K562 (cell line): ENCODE measurements at regions not wholly inside any gene's neighbourhood (a gene's known extent, or its start where the extent isn't known, plus 50 kb on each side); places are given as distances from the start of the nearest gene placed in this dataset.

Experiments used
- ATAC-seq: fragments of 200-7000 bp; cut with Tn5 transposase; 3 replicates; pipeline ENCODE4 v1.9.1; 2020; ENCODE audit warnings: moderate library complexity
- BruUV-seq: library from RNA; stranded (reverse); fragments of 400-500 nt; replicated peaks from 2 replicates; lab custom pipeline; 2021; lab: Mats Ljungman, UMichigan
- CTCF ChIA-PET: fragments of 300-600 bp; formaldehyde crosslinking; extraction: SDS; loops from one replicate; lab custom pipeline; 2021; ENCODE audit warnings: low intra/inter-chr PET ratio; lab: Yijun Ruan, JAX
- POLR2A ChIA-PET: fragments of 300-600, 350-650 bp; sonication (Branson Sonifier 250); formaldehyde crosslinking; extraction: SDS; loops from one replicate; lab custom pipeline; 2021; ENCODE audit warnings: antibody characterized with exemption, inconsistent platforms; lab: Yijun Ruan, JAX
- DNase-seq, 4 experiments: peaks; one replicate each; pipeline versions ENCODE4 v3.0.0 to v3.0.0-alpha.2; 2011 to 2018; ENCODE audit warnings: low spot score in 3 of 4, mixed read lengths in 3 of 4; ENCODE audit errors: extremely low read depth in 1 of 4
- FAIRE-seq: peaks from 2 replicates; lab custom pipeline; 2011; peaks lifted over from hg19 to GRCh38; lab: Jason Lieb, UNC
- H2AFZ ChIP-seq: 2 replicates; pipeline ENCODE4 v1.6.0; 2011; ENCODE audit warnings: low read depth, low read length, control low read depth, inconsistent platforms
- H3K27ac ChIP-seq: fragments of 200-600 bp; 3 replicates; pipeline ENCODE4 v1.8.0; 2011; ENCODE audit warnings: low read depth, mild to moderate bottlenecking, control low read depth, inconsistent platforms, low read length, moderate library complexity, mixed read lengths; ENCODE audit errors: extremely low read depth
- H3K27me3 ChIP-seq, 2 experiments: fragments of 300-600 bp in 1 of 2; 2 replicates in 1 of 2; 3 replicates in 1 of 2; pipeline versions ENCODE4 v1.6.0 to v1.8.0; 2011; ENCODE audit warnings: inconsistent platforms in 2 of 2, low read length in 2 of 2, mild to moderate bottlenecking in 1 of 2, mixed read lengths in 1 of 2, moderate library complexity in 1 of 2; ENCODE audit not compliant: control insufficient read depth in 2 of 2, insufficient read depth in 2 of 2
- H3K36me3 ChIP-seq: fragments of 300-600 bp; 3 replicates; pipeline ENCODE4 v1.8.0; 2011; ENCODE audit warnings: mild to moderate bottlenecking, low read length, inconsistent platforms; ENCODE audit not compliant: control insufficient read depth, insufficient read depth
- H3K4me1 ChIP-seq, 2 experiments: fragments of 200-600 bp in 1 of 2; replicated peaks in 1 of 2; 2 replicates in 1 of 2; 3 replicates in 1 of 2; pipeline versions ENCODE4 v1.5.1 to v1.8.0; 2011; ENCODE audit warnings: inconsistent platforms in 2 of 2, low read length in 2 of 2, mild to moderate bottlenecking in 1 of 2, mixed read lengths in 1 of 2, moderate library complexity in 1 of 2; ENCODE audit not compliant: control insufficient read depth in 2 of 2, insufficient read depth in 2 of 2
- H3K4me2 ChIP-seq: 2 replicates; pipeline ENCODE4 v1.6.1; 2011; ENCODE audit warnings: low read length, control low read depth, inconsistent platforms, mixed read lengths; ENCODE audit not compliant: insufficient read depth
- H3K4me3 ChIP-seq: fragments of 200-600 bp; sonication (generic), shearing (Covaris generic); 2 replicates; pipeline ENCODE4 v1.5.1; 2016; ENCODE audit warnings: control low read depth, inconsistent platforms
- H3K79me2 ChIP-seq: fragments of 200-600 bp; 3 replicates; pipeline ENCODE4 v1.8.0; 2011; ENCODE audit warnings: low read length, inconsistent platforms; ENCODE audit not compliant: control insufficient read depth, insufficient read depth
- H3K9ac ChIP-seq, 2 experiments: 2 replicates each; pipeline versions ENCODE4 v1.6.0 to v1.6.1; 2011; ENCODE audit warnings: low read depth in 2 of 2, low read length in 2 of 2, control low read depth in 1 of 2, inconsistent platforms in 1 of 2, mild to moderate bottlenecking in 1 of 2, mixed read lengths in 1 of 2; ENCODE audit not compliant: insufficient read depth in 1 of 2
- H3K9me1 ChIP-seq: one replicate; pipeline ENCODE4 v1.6.0; 2011; ENCODE audit warnings: inconsistent platforms, mild to moderate bottlenecking, low read length, moderate library complexity; ENCODE audit not compliant: control insufficient read depth, insufficient read depth
- H3K9me3 ChIP-seq: replicated peaks from 2 replicates; pipeline ENCODE4 v1.5.1; 2011; ENCODE audit warnings: low read depth, low read length, inconsistent platforms; ENCODE audit not compliant: control insufficient read depth, insufficient read depth
- H4K20me1 ChIP-seq: replicated peaks from 2 replicates; pipeline ENCODE4 v1.6.1; 2011; ENCODE audit warnings: low read length, inconsistent platforms, mixed read lengths; ENCODE audit not compliant: control insufficient read depth, insufficient read depth
- ELF2 ChIP-seq: fragments of 250-450 bp; sonication (Bioruptor Pico); IDR thresholded peaks from 2 replicates; pipeline ENCODE4 v1.5.0; 2021; ENCODE audit warnings: mild to moderate bottlenecking
- EZH2 ChIP-seq: IDR thresholded peaks from 2 replicates; pipeline ENCODE4 v1.6.1; 2012; ENCODE audit warnings: low read depth, mild to moderate bottlenecking, inconsistent platforms, low read length, borderline replicate concordance
- FOSL1 ChIP-seq: fragments of 200-800 bp; sonication (Bioruptor generic); conservative IDR thresholded peaks from 2 replicates; pipeline ENCODE4 v1.6.1; 2016; ENCODE audit warnings: missing genetic modification characterization, missing compliant biosample characterization
- IFI16 ChIP-seq: fragments of 250-450 bp; sonication (Bioruptor Pico); IDR thresholded peaks from 2 replicates; pipeline ENCODE4 v2.1.2; 2022; ENCODE audit warnings: mild to moderate bottlenecking, inconsistent platforms
- JUN ChIP-seq, 2 experiments: sonication (generic) in 1 of 2; formaldehyde crosslinking in 1 of 2; IDR thresholded peaks; 2 replicates each; pipeline versions ENCODE4 v1.6.1 to v1.8.0; 2012 to 2022; ENCODE audit warnings: borderline replicate concordance in 2 of 2, mild to moderate bottlenecking in 2 of 2, improper control_type of control experiment in 1 of 2, low read depth in 1 of 2, low read length in 1 of 2, missing genetic modification reagents in 1 of 2
- MEIS2 ChIP-seq: fragments of 450-650 bp; IDR thresholded peaks from 2 replicates; pipeline ENCODE4 v1.6.1; 2014; ENCODE audit warnings: mild to moderate bottlenecking; ENCODE audit not compliant: partially characterized antibody
- NR4A1 ChIP-seq, 2 experiments: fragments of 250-450 bp in 1 of 2; fragments of 450-650 bp in 1 of 2; sonication (Bioruptor Pico) in 1 of 2; IDR thresholded peaks; 2 replicates each; pipeline versions ENCODE4 v1.4.0 to v1.6.1; 2016 to 2020; ENCODE audit warnings: mild to moderate bottlenecking in 2 of 2, missing compliant biosample characterization in 1 of 2, missing genetic modification characterization in 1 of 2, moderate library complexity in 1 of 2
- PHF8 ChIP-seq: fragments of 200-600 bp; sonication (generic); IDR thresholded peaks from 2 replicates; pipeline ENCODE4 v1.6.1; 2012; ENCODE audit warnings: mixed run types, mild to moderate bottlenecking, inconsistent platforms, low read length, moderate library complexity, borderline replicate concordance
- SMARCA4 ChIP-seq: fragments of 450-650 bp; IDR thresholded peaks from 2 replicates; pipeline ENCODE4 v1.6.1; 2016
- STAG1 ChIP-seq: sonication (generic); formaldehyde crosslinking; IDR thresholded peaks from 2 replicates; pipeline ENCODE4 v1.5.0; 2020; ENCODE audit warnings: missing genetic modification reagents, borderline replicate concordance
- WGBS: fragments of 100-300 bp; shearing (Covaris generic); methylation state at CpG from one replicate; pipeline ENCODE4 v1.1.6; 2016; ENCODE audit warnings: low coverage, mixed read lengths; ENCODE audit not compliant: insufficient coverage; ENCODE audit errors: missing lambda C conversion rate; 5-methylcytosine and 5-hydroxymethylcytosine counted together
- in situ Hi-C: fragments of 300-500 bp; cut with MboI; formaldehyde crosslinking; loops from 4 replicates; pipeline ENCODE4 v1.15.0; 2018; ENCODE audit warnings: inconsistent platforms, mixed read lengths
- intact Hi-C: fragments of 100-400 bp; cut with micrococcal nuclease; formaldehyde crosslinking; loops from 2 replicates; pipeline ENCODE4 v1.14.2; 2022
- TF ChIP-seq, protein P1 (sequence below), 3 experiments: fragments of 200-800 bp in 1 of 3; fragments of 250-450 bp in 1 of 3; fragments of 450-650 bp in 1 of 3; sonication (Bioruptor Pico) in 1 of 3; sonication (Bioruptor generic) in 1 of 3; formaldehyde crosslinking in 1 of 3; IDR thresholded peaks; 2 replicates each; pipeline versions ENCODE4 v1.6.1 to v1.8.0; 2016 to 2022; ENCODE audit warnings: mild to moderate bottlenecking in 2 of 3, missing genetic modification characterization in 2 of 3, missing compliant biosample characterization in 1 of 3, moderate library complexity in 1 of 3
- TF ChIP-seq, protein P2 (sequence below), 2 experiments: fragments of 450-650 bp; IDR thresholded peaks; 2 replicates each; pipeline ENCODE4 v1.6.1; 2016
- TF ChIP-seq, protein P3 (sequence below): fragments of 250-450 bp; sonication (Bioruptor Pico); IDR thresholded peaks from 2 replicates; pipeline ENCODE4 v1.9.0; 2021; ENCODE audit warnings: mild to moderate bottlenecking
- TF ChIP-seq, protein P4 (sequence below): fragments of 450-650 bp; formaldehyde crosslinking; IDR thresholded peaks from 2 replicates; pipeline ENCODE4 v1.4.0; 2020; ENCODE audit warnings: mild to moderate bottlenecking, moderate library complexity

DNA sequence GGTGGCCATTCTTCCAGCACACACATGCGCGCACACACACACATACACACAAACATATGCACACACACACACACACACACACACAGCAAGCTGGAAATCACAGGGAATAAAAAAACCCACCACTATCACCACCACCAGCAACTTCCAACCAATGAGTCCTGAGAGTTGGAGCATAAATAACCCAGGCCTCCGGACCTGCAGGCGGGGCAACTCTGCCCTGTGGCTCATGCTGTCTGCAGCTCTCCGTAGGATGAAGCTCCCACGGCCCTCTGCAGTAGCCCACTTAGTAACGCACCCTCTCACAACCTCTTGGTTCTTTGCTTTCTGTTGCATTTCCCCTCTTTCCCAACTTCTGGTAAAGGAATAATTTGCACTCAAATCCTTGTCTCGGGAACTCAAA lies 275.2 kb downstream of the PREX1 start (continued):
- TF ChIP-seq, protein P1, sequence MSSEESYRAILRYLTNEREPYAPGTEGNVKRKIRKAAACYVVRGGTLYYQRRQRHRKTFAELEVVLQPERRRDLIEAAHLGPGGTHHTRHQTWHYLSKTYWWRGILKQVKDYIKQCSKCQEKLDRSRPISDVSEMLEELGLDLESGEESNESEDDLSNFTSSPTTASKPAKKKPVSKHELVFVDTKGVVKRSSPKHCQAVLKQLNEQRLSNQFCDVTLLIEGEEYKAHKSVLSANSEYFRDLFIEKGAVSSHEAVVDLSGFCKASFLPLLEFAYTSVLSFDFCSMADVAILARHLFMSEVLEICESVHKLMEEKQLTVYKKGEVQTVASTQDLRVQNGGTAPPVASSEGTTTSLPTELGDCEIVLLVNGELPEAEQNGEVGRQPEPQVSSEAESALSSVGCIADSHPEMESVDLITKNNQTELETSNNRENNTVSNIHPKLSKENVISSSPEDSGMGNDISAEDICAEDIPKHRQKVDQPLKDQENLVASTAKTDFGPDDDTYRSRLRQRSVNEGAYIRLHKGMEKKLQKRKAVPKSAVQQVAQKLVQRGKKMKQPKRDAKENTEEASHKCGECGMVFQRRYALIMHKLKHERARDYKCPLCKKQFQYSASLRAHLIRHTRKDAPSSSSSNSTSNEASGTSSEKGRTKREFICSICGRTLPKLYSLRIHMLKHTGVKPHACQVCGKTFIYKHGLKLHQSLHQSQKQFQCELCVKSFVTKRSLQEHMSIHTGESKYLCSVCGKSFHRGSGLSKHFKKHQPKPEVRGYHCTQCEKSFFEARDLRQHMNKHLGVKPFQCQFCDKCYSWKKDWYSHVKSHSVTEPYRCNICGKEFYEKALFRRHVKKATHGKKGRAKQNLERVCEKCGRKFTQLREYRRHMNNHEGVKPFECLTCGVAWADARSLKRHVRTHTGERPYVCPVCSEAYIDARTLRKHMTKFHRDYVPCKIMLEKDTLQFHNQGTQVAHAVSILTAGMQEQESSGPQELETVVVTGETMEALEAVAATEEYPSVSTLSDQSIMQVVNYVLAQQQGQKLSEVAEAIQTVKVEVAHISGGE (CRISPR knock-in tag; IDR thresholded peaks at IDR 0.05), result peak in 1 of 3 experiments; percentile 13; a peak in 1 of 6 replicates
- TF ChIP-seq SMARCA4, result no peak

DNA sequence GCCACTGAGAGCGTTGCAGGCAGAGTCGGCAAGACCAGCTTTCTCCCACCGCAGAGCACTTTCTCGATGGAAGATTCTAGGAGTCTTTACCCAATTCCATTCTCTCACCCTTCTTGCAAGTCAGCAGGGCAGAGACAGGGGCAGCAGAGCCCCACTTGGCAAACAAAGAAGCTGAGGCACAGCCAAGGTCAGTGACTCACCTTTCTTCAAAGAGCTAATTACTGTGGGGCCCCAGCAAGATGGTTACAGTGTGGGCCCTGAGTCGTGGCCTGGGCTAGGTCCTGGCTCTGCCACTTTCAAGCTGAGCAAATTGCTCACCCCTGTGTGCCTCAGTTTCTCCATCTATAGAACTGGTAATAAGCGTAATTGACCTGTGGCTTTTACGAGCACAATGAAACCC lies 277.0 kb downstream of the PREX1 start:
- WGBS, result 0% methylated on average over 7 of the region's 7 CpGs
- no peaks in the 10 kb centered on the region for H3K36me3 ChIP-seq
- H3K4me3 ChIP-seq, result no peak overlapping the region
- 0 out of 2 replicates have a peak, but pooled peaks cover 4% of the 10 kb centered on the region for H4K20me1 ChIP-seq
- DNase-seq (no peak), FAIRE-seq (no peak), ATAC-seq (no peak)
- in situ Hi-C loops (no loop called here), intact Hi-C loops (no loop called here)
- H3K27ac ChIP-seq, result no peak overlapping the region
- no TSS peak for BruUV-seq
- no peak overlapping the region for H3K9ac ChIP-seq
- H3K4me1 ChIP-seq, result no peaks in the 10 kb centered on the region
- no peaks in the 10 kb centered on the region for H3K9me3 ChIP-seq
- no peaks in the 10 kb centered on the region for H3K79me2 ChIP-seq
- no peak overlapping the region for H3K4me2 ChIP-seq
- POLR2A ChIA-PET, result no interaction called here
- no peaks in the 10 kb centered on the region for H3K9me1 ChIP-seq
- H3K27me3 ChIP-seq, result peaks cover 11 to 36% of the 10 kb centered on the region in 2 experiments; a peak in 3 of 5 replicates
- H2AFZ ChIP-seq, result no peak overlapping the region
- CTCF ChIA-PET, result no interaction called here
- no peak for TF ChIP-seq MEIS2
- TF ChIP-seq IFI16, result no peak
- TF ChIP-seq, protein P2, sequence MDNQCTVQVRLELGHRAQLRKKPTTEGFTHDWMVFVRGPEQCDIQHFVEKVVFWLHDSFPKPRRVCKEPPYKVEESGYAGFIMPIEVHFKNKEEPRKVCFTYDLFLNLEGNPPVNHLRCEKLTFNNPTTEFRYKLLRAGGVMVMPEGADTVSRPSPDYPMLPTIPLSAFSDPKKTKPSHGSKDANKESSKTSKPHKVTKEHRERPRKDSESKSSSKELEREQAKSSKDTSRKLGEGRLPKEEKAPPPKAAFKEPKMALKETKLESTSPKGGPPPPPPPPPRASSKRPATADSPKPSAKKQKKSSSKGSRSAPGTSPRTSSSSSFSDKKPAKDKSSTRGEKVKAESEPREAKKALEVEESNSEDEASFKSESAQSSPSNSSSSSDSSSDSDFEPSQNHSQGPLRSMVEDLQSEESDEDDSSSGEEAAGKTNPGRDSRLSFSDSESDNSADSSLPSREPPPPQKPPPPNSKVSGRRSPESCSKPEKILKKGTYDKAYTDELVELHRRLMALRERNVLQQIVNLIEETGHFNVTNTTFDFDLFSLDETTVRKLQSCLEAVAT (IDR thresholded peaks at IDR 0.05), result no peak
- TF ChIP-seq PHF8, result no peak
- no peak for TF ChIP-seq FOSL1 (tag)
- no peak for TF ChIP-seq ELF2 (CRISPR knock-in tag)
- no peak for TF ChIP-seq STAG1
- no peak for TF ChIP-seq EZH2
- TF ChIP-seq NR4A1 (CRISPR knock-in tag; IDR thresholded peaks at IDR 0.05), result no peak
- no peak for TF ChIP-seq NR4A1 (tag; IDR thresholded peaks at IDR 0.05)
- no peak for TF ChIP-seq JUN (IDR thresholded peaks at IDR 0.05; ENCODE audit: borderline replicate concordance, low read depth, low read length)
- no peak for TF ChIP-seq JUN (CRISPR knock-in tag; IDR thresholded peaks at IDR 0.05; ENCODE audit: borderline replicate concordance)
- TF ChIP-seq, protein P3, sequence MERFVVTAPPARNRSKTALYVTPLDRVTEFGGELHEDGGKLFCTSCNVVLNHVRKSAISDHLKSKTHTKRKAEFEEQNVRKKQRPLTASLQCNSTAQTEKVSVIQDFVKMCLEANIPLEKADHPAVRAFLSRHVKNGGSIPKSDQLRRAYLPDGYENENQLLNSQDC, result no peak
- TF ChIP-seq, protein P4, sequence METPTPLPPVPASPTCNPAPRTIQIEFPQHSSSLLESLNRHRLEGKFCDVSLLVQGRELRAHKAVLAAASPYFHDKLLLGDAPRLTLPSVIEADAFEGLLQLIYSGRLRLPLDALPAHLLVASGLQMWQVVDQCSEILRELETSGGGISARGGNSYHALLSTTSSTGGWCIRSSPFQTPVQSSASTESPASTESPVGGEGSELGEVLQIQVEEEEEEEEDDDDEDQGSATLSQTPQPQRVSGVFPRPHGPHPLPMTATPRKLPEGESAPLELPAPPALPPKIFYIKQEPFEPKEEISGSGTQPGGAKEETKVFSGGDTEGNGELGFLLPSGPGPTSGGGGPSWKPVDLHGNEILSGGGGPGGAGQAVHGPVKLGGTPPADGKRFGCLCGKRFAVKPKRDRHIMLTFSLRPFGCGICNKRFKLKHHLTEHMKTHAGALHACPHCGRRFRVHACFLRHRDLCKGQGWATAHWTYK (CRISPR knock-in tag), result no peak
